Endothelial cell (in vitro differentiated cells): ENCODE measurements at regions not wholly inside any gene's neighbourhood (a gene's known extent, or its start where the extent isn't known, plus 50 kb on each side); places are given as distances from the start of the nearest gene placed in this dataset.

Experiments
- DNase-seq: peaks from one replicate; pipeline ENCODE4 v3.0.0; 2021; ENCODE audit warnings: low spot score
- H3K27ac Mint-ChIP-seq: one replicate; pipeline ENCODE4 v1.8.0; 2021; ENCODE audit warnings: mixed read lengths, inconsistent platforms; ENCODE audit not compliant: unreplicated experiment
- H3K27me3 Mint-ChIP-seq: one replicate; pipeline ENCODE4 v1.8.0; 2021; ENCODE audit warnings: mild to moderate bottlenecking, moderate library complexity, mixed read lengths, inconsistent platforms; ENCODE audit not compliant: unreplicated experiment
- H3K36me3 Mint-ChIP-seq: one replicate; pipeline ENCODE4 v1.8.0; 2021; ENCODE audit warnings: mild to moderate bottlenecking, low read depth, mixed read lengths, inconsistent platforms; ENCODE audit not compliant: unreplicated experiment
- H3K4me1 Mint-ChIP-seq: one replicate; pipeline ENCODE4 v1.8.0; 2021; ENCODE audit warnings: mild to moderate bottlenecking, mixed read lengths, inconsistent platforms; ENCODE audit not compliant: unreplicated experiment
- H3K4me3 Mint-ChIP-seq: one replicate; pipeline ENCODE4 v1.8.0; 2021; ENCODE audit warnings: mild to moderate bottlenecking, mixed read lengths, inconsistent platforms; ENCODE audit not compliant: unreplicated experiment
- H3K9me3 Mint-ChIP-seq: one replicate; pipeline ENCODE4 v1.8.0; 2021; ENCODE audit warnings: mixed read lengths, inconsistent platforms; ENCODE audit not compliant: unreplicated experiment
- TF ChIP-seq, protein P1 (sequence below): fragments of 200-600 bp; sonication (generic); IDR thresholded peaks from one replicate; pipeline ENCODE4 v1.5.0; 2021; ENCODE audit warnings: antibody characterized with exemption; ENCODE audit not compliant: unreplicated experiment

DNA sequence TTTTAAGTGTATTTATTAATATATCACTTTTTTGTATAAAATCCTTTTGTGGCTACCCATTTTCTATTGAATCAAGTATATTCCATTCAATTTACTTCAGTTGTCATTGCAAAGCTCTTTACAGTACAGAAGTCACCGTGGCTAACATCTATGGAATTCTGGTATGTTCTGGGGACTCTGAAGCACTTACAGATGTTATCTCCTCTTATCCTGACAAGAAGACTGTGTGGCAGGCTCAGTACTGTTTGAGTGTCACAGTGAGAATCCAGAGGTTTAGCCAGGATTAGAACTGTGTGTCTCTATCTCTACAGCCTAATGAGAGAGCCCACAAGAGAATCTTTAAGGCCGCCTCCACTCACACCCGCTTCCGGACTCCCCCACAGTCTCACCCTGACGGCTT, 78.2 kb upstream of the SORBS2 start:
- Mint-ChIP-seq H3K9me3 (no peaks in the 10 kb centered on the region), H3K27me3 (peaks cover 2% of the 10 kb centered on the region), H3K4me1 (no peaks in the 10 kb centered on the region), H3K4me3 (no peak overlapping the region), H3K36me3 (no peaks in the 10 kb centered on the region), H3K27ac (no peak overlapping the region)
- TF ChIP-seq, protein P1, sequence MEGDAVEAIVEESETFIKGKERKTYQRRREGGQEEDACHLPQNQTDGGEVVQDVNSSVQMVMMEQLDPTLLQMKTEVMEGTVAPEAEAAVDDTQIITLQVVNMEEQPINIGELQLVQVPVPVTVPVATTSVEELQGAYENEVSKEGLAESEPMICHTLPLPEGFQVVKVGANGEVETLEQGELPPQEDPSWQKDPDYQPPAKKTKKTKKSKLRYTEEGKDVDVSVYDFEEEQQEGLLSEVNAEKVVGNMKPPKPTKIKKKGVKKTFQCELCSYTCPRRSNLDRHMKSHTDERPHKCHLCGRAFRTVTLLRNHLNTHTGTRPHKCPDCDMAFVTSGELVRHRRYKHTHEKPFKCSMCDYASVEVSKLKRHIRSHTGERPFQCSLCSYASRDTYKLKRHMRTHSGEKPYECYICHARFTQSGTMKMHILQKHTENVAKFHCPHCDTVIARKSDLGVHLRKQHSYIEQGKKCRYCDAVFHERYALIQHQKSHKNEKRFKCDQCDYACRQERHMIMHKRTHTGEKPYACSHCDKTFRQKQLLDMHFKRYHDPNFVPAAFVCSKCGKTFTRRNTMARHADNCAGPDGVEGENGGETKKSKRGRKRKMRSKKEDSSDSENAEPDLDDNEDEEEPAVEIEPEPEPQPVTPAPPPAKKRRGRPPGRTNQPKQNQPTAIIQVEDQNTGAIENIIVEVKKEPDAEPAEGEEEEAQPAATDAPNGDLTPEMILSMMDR: no peak
- DNase-seq: no peak

DNA sequence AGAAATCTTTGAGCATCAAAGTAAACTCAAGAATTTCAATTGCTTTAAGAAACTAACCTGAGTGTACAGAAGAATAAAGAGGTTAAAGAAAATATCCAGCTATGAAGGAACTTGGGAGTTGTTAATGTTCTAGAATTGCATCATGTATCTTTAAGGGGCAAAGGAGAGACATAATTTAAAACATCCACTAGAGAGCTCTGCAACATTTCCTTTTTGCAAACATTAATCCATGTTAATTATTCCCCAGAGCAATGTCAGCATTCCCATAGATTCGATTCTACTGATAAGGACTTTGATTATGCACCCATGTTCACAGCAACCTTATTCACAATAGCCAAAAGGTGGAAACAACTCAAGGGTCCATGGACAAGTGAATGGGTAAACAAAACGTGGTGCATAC, 80.2 kb upstream of the SORBS2 start:
- TF ChIP-seq, protein P1: no peak
- Mint-ChIP-seq H3K9me3 (no peaks in the 10 kb centered on the region), H3K4me1 (no peaks in the 10 kb centered on the region), H3K4me3 (no peak overlapping the region), H3K27me3 (peaks cover 2% of the 10 kb centered on the region), H3K36me3 (no peaks in the 10 kb centered on the region), H3K27ac (no peak overlapping the region)
- no peak for DNase-seq

GRCh38 chr4:185893500-185893899, 81.5 kb upstream of the SORBS2 start:
- DNase-seq: no peak
- Mint-ChIP-seq H3K9me3 (no peaks in the 10 kb centered on the region), H3K27ac (no peak overlapping the region), H3K36me3 (no peaks in the 10 kb centered on the region), H3K27me3 (peaks cover 2% of the 10 kb centered on the region), H3K4me1 (no peaks in the 10 kb centered on the region), H3K4me3 (no peak overlapping the region)
- TF ChIP-seq, protein P1: no peak

DNA sequence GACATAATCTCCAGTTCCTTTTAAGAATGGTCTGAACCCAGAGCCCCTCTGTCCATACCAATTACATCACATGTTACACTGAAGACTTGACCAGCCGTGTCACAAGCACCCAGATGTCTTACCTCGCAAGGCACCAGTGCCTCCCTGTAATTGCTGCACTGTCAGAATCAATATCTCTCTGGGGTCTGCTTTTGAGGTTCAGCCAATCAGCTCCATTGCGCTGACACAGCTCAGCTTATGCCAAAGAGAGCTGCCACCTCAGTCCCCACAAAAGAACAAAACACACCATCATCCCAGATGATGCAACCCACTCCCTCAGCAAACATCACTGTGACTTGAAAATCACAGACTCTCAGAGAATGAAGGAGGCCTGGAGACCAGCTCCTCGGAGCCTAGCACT, 82.5 kb upstream of the SORBS2 start:
- Mint-ChIP-seq H3K4me1 (no peaks in the 10 kb centered on the region), H3K27ac (no peak overlapping the region), H3K27me3 (peaks cover 2% of the 10 kb centered on the region), H3K9me3 (no peaks in the 10 kb centered on the region), H3K4me3 (no peak overlapping the region), H3K36me3 (no peaks in the 10 kb centered on the region)
- no peak for DNase-seq
- TF ChIP-seq, protein P1: no peak

DNA sequence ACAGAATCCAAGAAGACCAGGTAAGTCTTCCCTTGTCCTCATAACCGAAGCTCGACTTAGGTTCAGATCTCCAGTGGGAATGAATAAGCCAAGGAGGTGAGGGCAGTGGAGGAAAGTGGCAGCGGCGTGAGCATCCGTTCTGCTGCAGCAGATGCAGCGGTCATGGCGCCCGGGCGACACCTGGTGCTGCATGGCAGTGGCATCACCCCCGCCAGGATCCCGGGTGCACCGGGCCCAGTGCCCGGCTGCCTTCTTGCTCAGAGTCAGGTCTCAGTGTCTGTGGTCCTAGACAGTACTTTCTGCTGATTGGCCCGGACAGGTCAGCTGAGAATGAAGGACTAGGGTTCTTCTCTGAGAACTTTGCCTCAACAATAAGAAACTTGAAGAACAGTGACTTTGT, 83.4 kb upstream of the SORBS2 start:
- DNase-seq: no peak
- Mint-ChIP-seq H3K27me3 (peaks cover 2% of the 10 kb centered on the region), H3K4me1 (no peaks in the 10 kb centered on the region), H3K27ac (no peak overlapping the region), H3K9me3 (no peaks in the 10 kb centered on the region), H3K4me3 (no peak overlapping the region), H3K36me3 (no peaks in the 10 kb centered on the region)
- TF ChIP-seq, protein P1: no peak
